Hepatocyte (in vitro differentiated cells): ENCODE measurements at regions not wholly inside any gene's neighbourhood (a gene's known extent, or its start where the extent isn't known, plus 50 kb on each side); places are given as distances from the start of the nearest gene placed in this dataset.

Source experiments
- DNase-seq: peaks from one replicate; pipeline ENCODE4 v3.0.0-alpha.2; 2016; ENCODE audit warnings: low spot score
- H2AFZ ChIP-seq: fragments of 200-600 bp; sonication (generic); 2 replicates; pipeline ENCODE4 v1.6.0; 2016; ENCODE audit warnings: antibody characterized with exemption, mild to moderate bottlenecking
- H3K27ac ChIP-seq: fragments of 200-600 bp; sonication (generic); 2 replicates; pipeline ENCODE4 v1.5.1; 2016; ENCODE audit warnings: mild to moderate bottlenecking
- H3K27me3 ChIP-seq: fragments of 200-600 bp; sonication (generic); 2 replicates; pipeline ENCODE4 v1.6.1; 2016
- H3K36me3 ChIP-seq: fragments of 200-600 bp; sonication (generic); replicated peaks from 2 replicates; pipeline ENCODE4 v1.5.1; 2016; ENCODE audit warnings: low read depth; ENCODE audit not compliant: insufficient read depth
- H3K4me1 ChIP-seq: fragments of 200-600 bp; sonication (generic); 2 replicates; pipeline ENCODE4 v1.5.1; 2016; ENCODE audit warnings: mild to moderate bottlenecking, moderate library complexity; ENCODE audit not compliant: insufficient read depth
- H3K4me2 ChIP-seq: fragments of 200-600 bp; sonication (generic); 2 replicates; pipeline ENCODE4 v1.6.0; 2016
- H3K4me3 ChIP-seq: fragments of 200-600 bp; sonication (generic); 2 replicates; pipeline ENCODE4 v1.5.1; 2016; ENCODE audit warnings: mild to moderate bottlenecking
- H3K79me2 ChIP-seq: fragments of 200-600 bp; sonication (generic); 2 replicates; pipeline ENCODE4 v1.6.0; 2017; ENCODE audit warnings: mild to moderate bottlenecking
- H3K9me2 ChIP-seq: fragments of 200-600 bp; sonication (generic); replicated peaks from 2 replicates; pipeline ENCODE4 v1.6.0; 2017; ENCODE audit warnings: mild to moderate bottlenecking; ENCODE audit not compliant: insufficient read depth
- H3K9me3 ChIP-seq: fragments of 200-600 bp; sonication (generic); 2 replicates; pipeline ENCODE4 v1.5.1; 2016; ENCODE audit warnings: low read depth, mild to moderate bottlenecking
- H4K20me1 ChIP-seq: fragments of 200-600 bp; sonication (generic); 2 replicates; pipeline ENCODE4 v1.6.0; 2016; ENCODE audit warnings: mild to moderate bottlenecking; ENCODE audit not compliant: insufficient read depth, poor library complexity, severe bottlenecking
- EZH2 ChIP-seq: fragments of 200-600 bp; sonication (generic); IDR thresholded peaks from 2 replicates; pipeline ENCODE4 v1.6.1; 2016; ENCODE audit warnings: antibody characterized with exemption, mild to moderate bottlenecking, borderline replicate concordance
- EZH2phosphoT487 ChIP-seq: fragments of 200-600 bp; sonication (generic); IDR thresholded peaks from one replicate; pipeline ENCODE4 v1.6.1; 2018; ENCODE audit warnings: antibody characterized with exemption, mild to moderate bottlenecking, low read depth, moderate library complexity; ENCODE audit not compliant: unreplicated experiment, severe bottlenecking
- WGBS: methylation state at CpG from one replicate; pipeline ENCODE4 v1.1.6; 2016; ENCODE audit warnings: low lambda C conversion rate; ENCODE audit errors: missing lambda C conversion rate; 5-methylcytosine and 5-hydroxymethylcytosine counted together
- TF ChIP-seq, protein P1 (sequence below): fragments of 200-600 bp; sonication (generic); IDR thresholded peaks from 2 replicates; pipeline ENCODE4 v1.5.1; 2016; ENCODE audit warnings: antibody characterized with exemption, mild to moderate bottlenecking; ENCODE audit not compliant: poor library complexity

DNA sequence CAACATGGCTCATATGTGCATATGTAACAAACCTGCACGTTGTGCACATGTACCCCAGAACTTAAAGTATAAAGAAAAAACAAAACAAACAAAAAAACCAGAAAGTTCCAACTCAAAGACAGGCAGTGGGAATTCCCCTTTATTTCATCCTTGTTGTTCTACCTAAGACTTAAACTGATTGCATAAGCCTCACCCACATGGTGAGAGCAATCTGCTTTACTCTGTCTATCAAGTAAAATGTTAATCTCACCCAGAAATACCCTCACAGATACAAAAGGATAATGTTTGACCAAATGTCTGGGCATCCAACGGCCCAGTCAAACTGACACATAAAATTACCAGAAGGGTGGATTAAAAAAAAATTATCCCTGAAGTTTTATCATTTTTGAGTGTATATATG is 190.9 kb upstream of the PLSCR5 start:
- Histone ChIP-seq H3K27me3 (no peaks in the 10 kb centered on the region), H3K36me3 (no peaks in the 10 kb centered on the region), H3K4me1 (no peaks in the 10 kb centered on the region), H3K27ac (no peak overlapping the region), H3K9me2 (no peaks in the 10 kb centered on the region), H3K79me2 (no peaks in the 10 kb centered on the region), H3K4me3 (no peak overlapping the region), H3K9me3 (no peaks in the 10 kb centered on the region), H2AFZ (no peak overlapping the region), H4K20me1 (no peaks in the 10 kb centered on the region), H3K4me2 (no peak overlapping the region)
- no peak for TF ChIP-seq EZH2
- TF ChIP-seq, protein P1, sequence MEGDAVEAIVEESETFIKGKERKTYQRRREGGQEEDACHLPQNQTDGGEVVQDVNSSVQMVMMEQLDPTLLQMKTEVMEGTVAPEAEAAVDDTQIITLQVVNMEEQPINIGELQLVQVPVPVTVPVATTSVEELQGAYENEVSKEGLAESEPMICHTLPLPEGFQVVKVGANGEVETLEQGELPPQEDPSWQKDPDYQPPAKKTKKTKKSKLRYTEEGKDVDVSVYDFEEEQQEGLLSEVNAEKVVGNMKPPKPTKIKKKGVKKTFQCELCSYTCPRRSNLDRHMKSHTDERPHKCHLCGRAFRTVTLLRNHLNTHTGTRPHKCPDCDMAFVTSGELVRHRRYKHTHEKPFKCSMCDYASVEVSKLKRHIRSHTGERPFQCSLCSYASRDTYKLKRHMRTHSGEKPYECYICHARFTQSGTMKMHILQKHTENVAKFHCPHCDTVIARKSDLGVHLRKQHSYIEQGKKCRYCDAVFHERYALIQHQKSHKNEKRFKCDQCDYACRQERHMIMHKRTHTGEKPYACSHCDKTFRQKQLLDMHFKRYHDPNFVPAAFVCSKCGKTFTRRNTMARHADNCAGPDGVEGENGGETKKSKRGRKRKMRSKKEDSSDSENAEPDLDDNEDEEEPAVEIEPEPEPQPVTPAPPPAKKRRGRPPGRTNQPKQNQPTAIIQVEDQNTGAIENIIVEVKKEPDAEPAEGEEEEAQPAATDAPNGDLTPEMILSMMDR = no peak
- TF ChIP-seq EZH2phosphoT487 = no peak
- 35% methylated on average over 2 of the region's 2 CpGs for WGBS
- DNase-seq = no peak

DNA sequence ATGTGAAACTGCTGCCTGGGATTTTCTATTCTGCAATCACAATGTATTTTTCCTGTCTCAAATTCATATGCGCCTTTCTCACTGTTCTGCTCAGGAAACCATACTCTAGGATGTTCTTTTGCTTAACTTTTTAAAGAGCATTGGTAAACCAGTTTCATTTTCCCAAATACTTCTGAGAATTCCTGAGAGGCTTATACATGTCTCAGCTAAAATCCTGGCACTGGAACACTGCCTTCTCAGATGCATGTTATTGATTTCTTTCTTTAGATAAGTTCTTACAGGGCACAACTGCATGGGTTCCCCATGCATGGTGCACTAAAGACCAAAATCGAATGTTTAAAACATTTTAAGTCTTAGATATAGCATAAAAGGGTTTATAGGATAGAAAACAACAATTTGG is 178.3 kb upstream of the PLSCR5 start:
- no peak overlapping the region for H3K27ac ChIP-seq
- no peaks in the 10 kb centered on the region for H3K4me1 ChIP-seq
- no peaks in the 10 kb centered on the region for H3K27me3 ChIP-seq
- no peaks in the 10 kb centered on the region for H4K20me1 ChIP-seq
- TF ChIP-seq EZH2phosphoT487 = no peak
- no peak for TF ChIP-seq EZH2
- TF ChIP-seq, protein P1 = no peak
- H3K4me2 ChIP-seq = no peak overlapping the region
- H3K79me2 ChIP-seq = no peaks in the 10 kb centered on the region
- no peak overlapping the region for H3K4me3 ChIP-seq
- DNase-seq = no peak
- H3K9me3 ChIP-seq = no peaks in the 10 kb centered on the region
- H2AFZ ChIP-seq = no peak overlapping the region
- H3K9me2 ChIP-seq = no peaks in the 10 kb centered on the region
- H3K36me3 ChIP-seq = no peaks in the 10 kb centered on the region
- 82% methylated on average over 2 of the region's 2 CpGs for WGBS

GRCh38 chr3:146781606-146782005 is 176.5 kb upstream of the PLSCR5 start:
- 66% methylated on average over 2 of the region's 2 CpGs for WGBS
- Histone ChIP-seq H3K4me3 (no peak overlapping the region), H3K4me1 (no peaks in the 10 kb centered on the region), H3K4me2 (no peak overlapping the region), H3K9me3 (no peaks in the 10 kb centered on the region), H3K36me3 (no peaks in the 10 kb centered on the region), H2AFZ (no peak overlapping the region), H3K79me2 (no peaks in the 10 kb centered on the region), H3K27me3 (no peaks in the 10 kb centered on the region), H3K9me2 (no peaks in the 10 kb centered on the region), H4K20me1 (no peaks in the 10 kb centered on the region), H3K27ac (no peak overlapping the region)
- no peak for TF ChIP-seq EZH2phosphoT487
- TF ChIP-seq, protein P1 = no peak
- no peak for TF ChIP-seq EZH2
- no peak for DNase-seq

DNA sequence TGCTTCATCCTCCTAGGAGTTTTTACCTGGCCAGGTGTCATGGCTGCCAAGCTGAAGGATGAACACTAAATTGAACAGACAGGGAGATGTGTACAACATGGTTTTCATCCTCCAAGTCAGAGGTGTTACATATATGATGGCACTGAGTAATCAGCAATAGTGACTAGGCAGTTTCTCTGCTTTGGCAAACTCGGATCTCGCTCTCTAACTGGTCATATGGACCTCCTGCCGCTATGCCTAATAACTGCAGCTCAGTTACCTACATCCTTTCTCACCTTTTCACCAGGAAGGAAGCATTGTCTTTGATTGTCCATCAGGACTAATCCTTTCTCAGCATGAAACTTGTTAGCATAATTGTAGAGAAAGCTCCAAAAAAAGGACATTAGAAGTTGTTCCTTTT is 175.9 kb upstream of the PLSCR5 start:
- no peak overlapping the region for H3K4me3 ChIP-seq
- H3K79me2 ChIP-seq = no peaks in the 10 kb centered on the region
- no peaks in the 10 kb centered on the region for H3K27me3 ChIP-seq
- no peak for TF ChIP-seq EZH2
- TF ChIP-seq, protein P1 = no peak
- TF ChIP-seq EZH2phosphoT487 = no peak
- no peak overlapping the region for H3K27ac ChIP-seq
- H3K4me2 ChIP-seq = no peak overlapping the region
- WGBS = 35% methylated on average over 3 of the region's 3 CpGs
- no peak for DNase-seq
- no peaks in the 10 kb centered on the region for H3K9me2 ChIP-seq
- no peaks in the 10 kb centered on the region for H3K36me3 ChIP-seq
- H2AFZ ChIP-seq = no peak overlapping the region
- no peaks in the 10 kb centered on the region for H3K9me3 ChIP-seq
- H4K20me1 ChIP-seq = no peaks in the 10 kb centered on the region
- H3K4me1 ChIP-seq = no peaks in the 10 kb centered on the region
